Esophagus squamous epithelium (tissue), 5 donors: ENCODE measurements at regions not wholly inside any gene's neighbourhood (a gene's known extent, or its start where the extent isn't known, plus 50 kb on each side); places are given as distances from the start of the nearest gene placed in this dataset.

Experiments used
- DNase-seq: peaks from one replicate; lab custom pipeline; 2025; lab: John Stamatoyannopoulos, UW
- H3K27ac ChIP-seq, 4 donors: fragments of 200-600 bp; sonication (generic); one replicate each; pipeline ENCODE4 v1.5.1; 2016 to 2019; ENCODE audit warnings: mild to moderate bottlenecking in 1 of 4
- H3K27me3 ChIP-seq, 4 donors: fragments of 200-600 bp; sonication (generic); 1 replicate in 3 of 4; 2 replicates in 1 of 4; pipeline versions ENCODE4 v1.5.1 to v1.6.0; 2017 to 2021; ENCODE audit warnings: antibody characterized with exemption in 1 of 4
- H3K36me3 ChIP-seq, 3 donors: fragments of 200-600 bp; sonication (generic); one replicate each; pipeline ENCODE4 v1.5.1; 2016 to 2019
- H3K4me1 ChIP-seq, 3 donors: fragments of 200-600 bp; sonication (generic); one replicate each; pipeline ENCODE4 v1.5.1; 2017 to 2019
- H3K4me3 ChIP-seq, 4 donors: fragments of 200-600 bp; sonication (generic); 1 replicate in 3 of 4; 2 replicates in 1 of 4; pipeline ENCODE4 v1.5.1; 2016 to 2019; ENCODE audit warnings: mild to moderate bottlenecking in 2 of 4, moderate library complexity in 1 of 4
- H3K9me3 ChIP-seq, 3 donors: fragments of 200-600 bp; sonication (generic); one replicate each; pipeline ENCODE4 v1.5.1; 2016 to 2019
- POLR2A ChIP-seq, 4 donors: fragments of 450-650 bp; IDR thresholded peaks; one replicate each; pipeline ENCODE4 v1.6.1; 2017; ENCODE audit warnings: antibody characterized with exemption in 4 of 4, mild to moderate bottlenecking in 4 of 4, moderate library complexity in 3 of 4
- WGBS, 2 donors: methylation state at CpG; one replicate each; pipeline ENCODE4 v1.1.5; 2018; 5-methylcytosine and 5-hydroxymethylcytosine counted together
- intact Hi-C: fragments of 100-400 bp; cut with DNase I; formaldehyde crosslinking; loops from one replicate; pipeline ENCODE4 v1.15.0; 2022
- TF ChIP-seq, protein P1 (sequence below), 6 experiments: fragments of 450-650 bp in 4 of 6; fragments of 200-600 bp in 2 of 6; sonication (generic) in 2 of 6; IDR thresholded peaks; one replicate each; pipeline ENCODE4 v1.5.1; 2016 to 2019; ENCODE audit warnings: antibody characterized with exemption in 6 of 6, mild to moderate bottlenecking in 4 of 6, moderate library complexity in 4 of 6
- donor health status: DM: yes; HTN: yes; CAD: no.

DNA sequence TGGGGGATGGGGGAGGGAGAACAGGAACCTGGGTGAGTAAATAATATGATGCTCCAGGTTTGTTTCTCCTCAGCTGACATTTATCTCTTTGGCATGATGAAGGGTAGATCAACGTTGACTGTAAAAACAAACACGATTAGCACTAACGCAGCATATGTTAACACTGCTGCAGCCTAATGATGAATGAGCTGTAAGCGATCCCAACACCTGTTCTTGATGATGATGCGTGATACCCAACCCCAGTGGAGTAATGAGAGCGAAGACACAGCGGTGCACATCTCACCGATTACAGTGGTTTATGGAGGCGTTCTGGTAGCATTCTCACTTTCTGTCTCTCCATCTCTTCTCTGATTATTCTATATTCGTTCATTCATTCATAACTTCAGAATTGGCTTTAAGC lies 640.4 kb downstream of the USP25 start:
- intact Hi-C loops: no loop called here
- DNase-seq: no peak

GRCh38 chr21:16372586-16372985 lies 642.8 kb downstream of the USP25 start:
- no peak overlapping the region for H3K4me3 ChIP-seq
- intact Hi-C loops: no loop called here
- H3K27me3 ChIP-seq: no peaks in the 10 kb centered on the region
- no peak overlapping the region for H3K27ac ChIP-seq
- DNase-seq: no peak
- peaks cover 0 to under 1% (median 0%) of the 10 kb centered on the region in 3 donors for H3K4me1 ChIP-seq
- no peaks in the 10 kb centered on the region for H3K9me3 ChIP-seq
- H3K36me3 ChIP-seq: no peaks in the 10 kb centered on the region
- no peak for TF ChIP-seq POLR2A (IDR thresholded peaks at IDR 0.05)
- TF ChIP-seq, protein P1, sequence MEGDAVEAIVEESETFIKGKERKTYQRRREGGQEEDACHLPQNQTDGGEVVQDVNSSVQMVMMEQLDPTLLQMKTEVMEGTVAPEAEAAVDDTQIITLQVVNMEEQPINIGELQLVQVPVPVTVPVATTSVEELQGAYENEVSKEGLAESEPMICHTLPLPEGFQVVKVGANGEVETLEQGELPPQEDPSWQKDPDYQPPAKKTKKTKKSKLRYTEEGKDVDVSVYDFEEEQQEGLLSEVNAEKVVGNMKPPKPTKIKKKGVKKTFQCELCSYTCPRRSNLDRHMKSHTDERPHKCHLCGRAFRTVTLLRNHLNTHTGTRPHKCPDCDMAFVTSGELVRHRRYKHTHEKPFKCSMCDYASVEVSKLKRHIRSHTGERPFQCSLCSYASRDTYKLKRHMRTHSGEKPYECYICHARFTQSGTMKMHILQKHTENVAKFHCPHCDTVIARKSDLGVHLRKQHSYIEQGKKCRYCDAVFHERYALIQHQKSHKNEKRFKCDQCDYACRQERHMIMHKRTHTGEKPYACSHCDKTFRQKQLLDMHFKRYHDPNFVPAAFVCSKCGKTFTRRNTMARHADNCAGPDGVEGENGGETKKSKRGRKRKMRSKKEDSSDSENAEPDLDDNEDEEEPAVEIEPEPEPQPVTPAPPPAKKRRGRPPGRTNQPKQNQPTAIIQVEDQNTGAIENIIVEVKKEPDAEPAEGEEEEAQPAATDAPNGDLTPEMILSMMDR (IDR thresholded peaks at IDR 0.05): no peak

More for the DNA sequence above, 640.4 kb downstream of the USP25 start:
- Histone ChIP-seq H3K27ac (no peak overlapping the region), H3K27me3 (no peaks in the 10 kb centered on the region), H3K9me3 (no peaks in the 10 kb centered on the region), H3K4me3 (no peak overlapping the region), H3K36me3 (no peaks in the 10 kb centered on the region), H3K4me1 (peaks cover 0 to 13% (median 0%) of the 10 kb centered on the region in 3 donors)
- WGBS, 2 donors: 81 to 91% methylated on average over 10 of the region's 10 CpGs
- TF ChIP-seq, protein P1 (IDR thresholded peaks at IDR 0.05): no peak
- no peak for TF ChIP-seq POLR2A (IDR thresholded peaks at IDR 0.05)

DNA sequence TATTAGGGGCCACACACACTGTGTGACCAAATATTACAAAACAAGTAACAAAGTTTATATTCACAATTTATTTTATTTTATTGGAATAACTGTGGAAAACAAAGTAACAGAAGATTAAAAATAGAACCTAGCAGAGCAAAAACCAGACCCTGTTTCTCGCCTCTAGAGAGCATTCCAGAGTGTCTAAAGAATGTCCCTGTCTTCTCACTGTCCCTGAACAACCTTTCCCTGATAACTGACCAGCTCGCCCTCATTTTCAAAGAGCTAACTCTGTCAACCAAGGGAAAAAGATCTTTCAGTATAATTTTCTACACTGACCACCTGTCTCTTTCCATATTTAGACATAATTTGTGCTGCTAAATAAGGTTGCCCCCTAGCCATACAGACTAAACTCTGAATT lies 646.9 kb downstream of the USP25 start:
- Histone ChIP-seq H3K27me3 (no peaks in the 10 kb centered on the region), H3K9me3 (no peaks in the 10 kb centered on the region), H3K4me1 (peaks cover 0 to 8% (median 0%) of the 10 kb centered on the region in 3 donors), H3K27ac (peak overlapping the region in 2 of 4 donors; percentile 14 to 37), H3K36me3 (no peaks in the 10 kb centered on the region), H3K4me3 (no peak overlapping the region)
- intact Hi-C loops: no loop called here
- TF ChIP-seq POLR2A (IDR thresholded peaks at IDR 0.05): no peak
- TF ChIP-seq, protein P1 (IDR thresholded peaks at IDR 0.05): no peak
- DNase-seq: no peak
- 52 to 70% methylated on average over 2 of the region's 2 CpGs for WGBS, 2 donors

GRCh38 chr21:16377120-16377658 lies 647.4 kb downstream of the USP25 start:
- DNase-seq: no peak
- Histone ChIP-seq H3K9me3 (no peaks in the 10 kb centered on the region), H3K36me3 (no peaks in the 10 kb centered on the region), H3K4me1 (peaks cover 0 to 8% (median 0%) of the 10 kb centered on the region in 3 donors), H3K27ac (peak overlapping the region in 2 of 4 donors; percentile 14 to 37), H3K4me3 (no peak overlapping the region), H3K27me3 (no peaks in the 10 kb centered on the region)
- intact Hi-C loops: no loop called here
- TF ChIP-seq, protein P1 (IDR thresholded peaks at IDR 0.05): no peak
- TF ChIP-seq POLR2A (IDR thresholded peaks at IDR 0.05): no peak
- 79 to 87% methylated on average over 5 to 6 of the region's 6 CpGs for WGBS, 2 donors

GRCh38 chr21:16377857-16378256 lies 648.1 kb downstream of the USP25 start:
- Histone ChIP-seq H3K36me3 (no peaks in the 10 kb centered on the region), H3K27me3 (no peaks in the 10 kb centered on the region), H3K9me3 (no peaks in the 10 kb centered on the region), H3K27ac (no peak overlapping the region), H3K4me3 (no peak overlapping the region), H3K4me1 (peaks cover 0 to 8% (median 0%) of the 10 kb centered on the region in 3 donors)
- no peak for TF ChIP-seq POLR2A (IDR thresholded peaks at IDR 0.05)
- TF ChIP-seq, protein P1 (IDR thresholded peaks at IDR 0.05): no peak
- WGBS, 2 donors: 73 to 84% methylated on average over 2 of the region's 2 CpGs
- no peak for DNase-seq
- intact Hi-C loops: no loop called here
